ENCODE measurements at regions not wholly inside any gene's neighbourhood (a gene's known extent, or its start where the extent isn't known, plus 50 kb on each side); places are given as distances from the start of the nearest gene placed in this dataset.

DNA sequence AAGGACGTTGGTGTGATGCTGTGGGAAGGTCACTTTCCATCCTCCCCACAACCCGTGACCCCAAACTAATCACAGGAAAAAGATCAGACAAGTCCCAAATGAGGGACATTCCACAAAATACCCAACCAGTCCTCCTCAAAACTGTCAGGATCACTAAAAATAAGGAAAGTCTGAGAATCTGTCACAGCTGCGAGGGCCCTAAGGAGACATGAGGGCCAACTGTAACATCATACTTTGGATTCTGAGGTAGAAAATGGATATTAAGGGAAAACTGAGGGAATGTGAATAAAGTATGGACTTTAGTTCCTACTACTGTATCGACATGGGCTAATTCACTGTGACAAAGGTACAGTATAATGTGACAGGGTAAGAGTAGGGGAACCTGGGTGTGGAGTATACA, 85.1 kb upstream of the FAM20C start:
- no peak for TF ChIP-seq YY1 (IDR thresholded peaks at IDR 0.05; ENCODE audit: low read depth)
- TF ChIP-seq NFIC (IDR thresholded peaks at IDR 0.05) = no peak
- no peak for TF ChIP-seq FOXM1 (IDR thresholded peaks at IDR 0.05; ENCODE audit: borderline replicate concordance, low read depth)
- no peak for TF ChIP-seq TAF1 (IDR thresholded peaks at IDR 0.05; ENCODE audit: low read depth)
- no peak for TF ChIP-seq TEAD4 (IDR thresholded peaks at IDR 0.05)
- no peak for TF ChIP-seq CEBPB (IDR thresholded peaks at IDR 0.05)
- TF ChIP-seq CREB1 (IDR thresholded peaks at IDR 0.05; ENCODE audit: low read depth) = no peak
- TF ChIP-seq ZBTB7A (IDR thresholded peaks at IDR 0.05; ENCODE audit: low read depth) = no peak
- TF ChIP-seq EGR1 (IDR thresholded peaks at IDR 0.05) = no peak
- TF ChIP-seq EP300 (IDR thresholded peaks at IDR 0.05; ENCODE audit: borderline replicate concordance) = no peak
- TF ChIP-seq TCF12 (IDR thresholded peaks at IDR 0.05; ENCODE audit: low read depth) = no peak
- TF ChIP-seq, protein P1, sequence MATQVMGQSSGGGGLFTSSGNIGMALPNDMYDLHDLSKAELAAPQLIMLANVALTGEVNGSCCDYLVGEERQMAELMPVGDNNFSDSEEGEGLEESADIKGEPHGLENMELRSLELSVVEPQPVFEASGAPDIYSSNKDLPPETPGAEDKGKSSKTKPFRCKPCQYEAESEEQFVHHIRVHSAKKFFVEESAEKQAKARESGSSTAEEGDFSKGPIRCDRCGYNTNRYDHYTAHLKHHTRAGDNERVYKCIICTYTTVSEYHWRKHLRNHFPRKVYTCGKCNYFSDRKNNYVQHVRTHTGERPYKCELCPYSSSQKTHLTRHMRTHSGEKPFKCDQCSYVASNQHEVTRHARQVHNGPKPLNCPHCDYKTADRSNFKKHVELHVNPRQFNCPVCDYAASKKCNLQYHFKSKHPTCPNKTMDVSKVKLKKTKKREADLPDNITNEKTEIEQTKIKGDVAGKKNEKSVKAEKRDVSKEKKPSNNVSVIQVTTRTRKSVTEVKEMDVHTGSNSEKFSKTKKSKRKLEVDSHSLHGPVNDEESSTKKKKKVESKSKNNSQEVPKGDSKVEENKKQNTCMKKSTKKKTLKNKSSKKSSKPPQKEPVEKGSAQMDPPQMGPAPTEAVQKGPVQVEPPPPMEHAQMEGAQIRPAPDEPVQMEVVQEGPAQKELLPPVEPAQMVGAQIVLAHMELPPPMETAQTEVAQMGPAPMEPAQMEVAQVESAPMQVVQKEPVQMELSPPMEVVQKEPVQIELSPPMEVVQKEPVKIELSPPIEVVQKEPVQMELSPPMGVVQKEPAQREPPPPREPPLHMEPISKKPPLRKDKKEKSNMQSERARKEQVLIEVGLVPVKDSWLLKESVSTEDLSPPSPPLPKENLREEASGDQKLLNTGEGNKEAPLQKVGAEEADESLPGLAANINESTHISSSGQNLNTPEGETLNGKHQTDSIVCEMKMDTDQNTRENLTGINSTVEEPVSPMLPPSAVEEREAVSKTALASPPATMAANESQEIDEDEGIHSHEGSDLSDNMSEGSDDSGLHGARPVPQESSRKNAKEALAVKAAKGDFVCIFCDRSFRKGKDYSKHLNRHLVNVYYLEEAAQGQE (IDR thresholded peaks at IDR 0.05; ENCODE audit: low read depth) = no peak
- TF ChIP-seq, protein P2, sequence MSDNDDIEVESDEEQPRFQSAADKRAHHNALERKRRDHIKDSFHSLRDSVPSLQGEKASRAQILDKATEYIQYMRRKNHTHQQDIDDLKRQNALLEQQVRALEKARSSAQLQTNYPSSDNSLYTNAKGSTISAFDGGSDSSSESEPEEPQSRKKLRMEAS (IDR thresholded peaks at IDR 0.05) = no peak
- TF ChIP-seq RAD21 (IDR thresholded peaks at IDR 0.05; ENCODE audit: low read depth) = no peak
- TF ChIP-seq, protein P3, sequence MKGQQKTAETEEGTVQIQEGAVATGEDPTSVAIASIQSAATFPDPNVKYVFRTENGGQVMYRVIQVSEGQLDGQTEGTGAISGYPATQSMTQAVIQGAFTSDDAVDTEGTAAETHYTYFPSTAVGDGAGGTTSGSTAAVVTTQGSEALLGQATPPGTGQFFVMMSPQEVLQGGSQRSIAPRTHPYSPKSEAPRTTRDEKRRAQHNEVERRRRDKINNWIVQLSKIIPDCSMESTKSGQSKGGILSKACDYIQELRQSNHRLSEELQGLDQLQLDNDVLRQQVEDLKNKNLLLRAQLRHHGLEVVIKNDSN (IDR thresholded peaks at IDR 0.05) = no peak

DNA sequence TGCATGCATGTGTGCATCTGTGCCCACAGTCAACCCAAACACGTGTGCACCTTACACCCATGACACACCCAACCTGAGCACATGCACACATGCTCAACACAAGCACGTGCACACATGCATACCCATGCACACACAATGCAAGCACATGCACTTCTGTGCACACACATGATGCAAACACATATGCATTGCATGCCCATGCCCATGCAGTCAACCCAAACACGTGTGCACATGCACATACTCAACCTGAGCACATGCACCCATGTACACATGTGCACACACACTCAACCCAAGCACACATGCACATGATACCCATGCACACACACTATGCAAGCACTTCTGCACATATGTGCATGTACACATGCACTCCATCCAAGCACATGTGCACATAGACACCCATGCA, 84.5 kb upstream of the FAM20C start:
- TF ChIP-seq CREB1 (IDR thresholded peaks at IDR 0.05; ENCODE audit: low read depth) (no peak), NFIC (IDR thresholded peaks at IDR 0.05) (no peak)
- TF ChIP-seq, protein P1 (IDR thresholded peaks at IDR 0.05; ENCODE audit: low read depth) = no peak
- TF ChIP-seq, protein P2 (IDR thresholded peaks at IDR 0.05) = no peak

DNA sequence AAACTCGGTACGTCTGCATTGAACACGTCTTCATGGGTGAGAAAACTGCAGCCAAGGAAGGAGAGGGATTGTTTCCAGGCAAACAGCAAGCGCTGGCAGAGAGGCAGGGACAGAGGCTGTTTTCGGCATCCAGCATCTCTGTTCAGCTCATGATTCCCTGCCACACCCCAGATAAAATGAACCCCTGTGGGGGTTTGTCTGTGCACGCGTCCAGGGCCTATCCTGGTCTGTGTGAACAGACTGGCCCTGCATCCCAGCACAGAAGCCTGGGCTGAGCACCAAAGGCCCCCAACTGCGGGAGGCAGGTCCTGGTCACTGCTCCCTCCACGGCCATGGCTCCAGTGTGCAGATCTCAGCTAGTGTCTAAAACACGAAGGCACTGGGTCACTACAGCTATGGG, 83.3 kb upstream of the FAM20C start:
- TF ChIP-seq TAF1 (IDR thresholded peaks at IDR 0.05; ENCODE audit: low read depth) = no peak
- TF ChIP-seq CEBPB (IDR thresholded peaks at IDR 0.05) = no peak
- no peak for TF ChIP-seq TCF12 (IDR thresholded peaks at IDR 0.05; ENCODE audit: low read depth)
- no peak for TF ChIP-seq NFIC (IDR thresholded peaks at IDR 0.05)
- TF ChIP-seq EGR1 (IDR thresholded peaks at IDR 0.05) = no peak
- no peak for TF ChIP-seq CREB1 (IDR thresholded peaks at IDR 0.05; ENCODE audit: low read depth)
- no peak for TF ChIP-seq FOXM1 (IDR thresholded peaks at IDR 0.05; ENCODE audit: borderline replicate concordance, low read depth)
- TF ChIP-seq RAD21 (IDR thresholded peaks at IDR 0.05; ENCODE audit: low read depth) = no peak
- no peak for TF ChIP-seq ZBTB7A (IDR thresholded peaks at IDR 0.05; ENCODE audit: low read depth)

DNA sequence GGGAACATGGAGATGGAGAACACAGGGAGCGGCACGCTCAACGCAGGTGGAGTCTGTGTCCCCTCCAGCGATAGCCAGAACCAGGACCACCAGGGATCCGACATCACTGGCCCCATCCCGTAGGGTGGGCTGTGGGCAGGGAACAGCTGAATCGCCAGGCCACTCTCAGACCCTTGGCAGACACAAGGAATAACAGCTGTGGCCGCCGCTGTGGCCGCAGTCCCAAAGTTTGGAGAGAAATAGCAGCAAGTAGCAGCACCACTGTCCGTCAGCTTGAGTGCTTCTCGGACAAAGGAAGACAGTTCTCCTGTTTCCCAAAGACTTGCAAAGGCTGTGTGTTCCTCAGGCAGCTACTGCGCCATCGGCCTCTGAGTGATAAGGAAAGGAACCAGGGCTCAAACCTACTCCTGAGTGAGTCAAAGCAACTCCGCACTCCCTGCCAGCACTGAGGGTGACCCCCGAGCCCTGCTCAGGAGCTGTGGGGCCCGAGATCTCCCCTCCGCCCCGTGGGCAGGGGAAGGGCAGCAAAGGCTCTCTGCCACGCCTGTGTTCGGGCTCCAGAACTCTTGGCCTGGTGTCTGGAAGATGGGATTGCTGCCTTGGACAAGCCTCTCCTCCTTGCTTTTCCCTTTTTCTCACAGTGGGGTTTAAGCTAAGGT, 82.3 kb upstream of the FAM20C start:
- no peak for TF ChIP-seq TCF12 (IDR thresholded peaks at IDR 0.05; ENCODE audit: low read depth)
- no peak for TF ChIP-seq RAD21 (IDR thresholded peaks at IDR 0.05; ENCODE audit: low read depth)
- TF ChIP-seq, protein P2 (IDR thresholded peaks at IDR 0.05) = no peak
- TF ChIP-seq TAF1 (IDR thresholded peaks at IDR 0.05; ENCODE audit: low read depth) = no peak
- no peak for TF ChIP-seq YY1 (IDR thresholded peaks at IDR 0.05; ENCODE audit: low read depth)

DNA sequence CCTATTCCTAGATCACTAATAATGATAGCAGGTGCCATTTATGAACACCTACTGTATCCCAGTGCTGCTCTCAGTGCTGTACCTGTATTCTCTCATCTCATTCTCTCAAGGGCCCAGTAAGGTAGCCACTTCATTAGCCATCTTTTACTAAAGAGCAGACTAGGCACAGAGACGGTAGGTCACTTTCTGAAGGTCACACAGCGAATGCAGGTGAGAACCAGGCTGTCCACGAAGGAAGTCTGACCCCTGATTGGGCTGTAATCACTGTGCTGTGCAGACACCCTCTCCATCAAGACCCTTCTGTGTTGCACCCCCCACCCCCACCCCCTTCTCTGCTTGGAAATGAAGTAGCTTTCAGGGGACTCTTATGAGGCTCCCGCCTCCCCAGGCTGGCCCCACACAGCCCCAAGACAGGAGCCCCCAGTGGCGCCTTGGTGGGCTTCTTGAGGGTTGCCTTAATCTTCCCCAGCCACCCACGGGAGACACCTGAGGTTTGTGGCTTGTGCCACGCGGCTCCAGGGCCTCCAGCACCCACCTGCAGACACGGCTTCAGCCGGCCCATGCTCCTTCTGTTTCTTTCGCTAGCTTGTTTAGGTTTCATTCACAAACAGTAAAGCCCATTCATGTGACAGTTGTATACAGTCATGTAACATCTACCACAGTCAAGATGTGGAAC, 81.7 kb upstream of the FAM20C start:
- TF ChIP-seq TEAD4 (IDR thresholded peaks at IDR 0.05) (no peak), ZBTB7A (IDR thresholded peaks at IDR 0.05; ENCODE audit: low read depth) (no peak), RAD21 (IDR thresholded peaks at IDR 0.05; ENCODE audit: low read depth) (no peak), FOXM1 (IDR thresholded peaks at IDR 0.05; ENCODE audit: borderline replicate concordance, low read depth) (no peak), TCF12 (IDR thresholded peaks at IDR 0.05; ENCODE audit: low read depth) (no peak), YY1 (IDR thresholded peaks at IDR 0.05; ENCODE audit: low read depth) (no peak), CEBPB (IDR thresholded peaks at IDR 0.05) (no peak)
- TF ChIP-seq, protein P3 (IDR thresholded peaks at IDR 0.05) = no peak

DNA sequence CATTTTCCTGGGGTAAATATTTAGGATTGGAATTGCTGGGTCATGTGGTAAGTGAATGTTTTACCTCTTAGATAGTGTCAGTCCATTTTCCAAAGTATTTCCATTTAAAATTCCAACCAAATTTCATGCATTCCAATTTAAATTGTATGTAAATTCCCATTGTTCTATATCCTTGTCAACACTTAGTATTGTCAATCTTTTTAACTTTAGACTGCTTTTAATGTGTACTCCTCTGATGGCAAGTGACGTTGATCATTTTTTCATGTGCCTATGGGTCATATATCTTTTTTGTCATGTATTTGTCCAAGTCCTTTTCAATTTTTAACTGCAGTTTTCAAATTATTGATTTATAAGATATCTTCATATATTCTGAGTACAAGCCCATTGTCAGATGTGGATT, 80.8 kb upstream of the FAM20C start:
- TF ChIP-seq FOXM1 (IDR thresholded peaks at IDR 0.05; ENCODE audit: borderline replicate concordance, low read depth) (no peak), CEBPB (IDR thresholded peaks at IDR 0.05) (no peak), EGR1 (IDR thresholded peaks at IDR 0.05) (no peak), EP300 (IDR thresholded peaks at IDR 0.05; ENCODE audit: borderline replicate concordance) (no peak), RAD21 (IDR thresholded peaks at IDR 0.05; ENCODE audit: low read depth) (no peak), TEAD4 (IDR thresholded peaks at IDR 0.05) (no peak), ZBTB7A (IDR thresholded peaks at IDR 0.05; ENCODE audit: low read depth) (no peak), CREB1 (IDR thresholded peaks at IDR 0.05; ENCODE audit: low read depth) (no peak), YY1 (IDR thresholded peaks at IDR 0.05; ENCODE audit: low read depth) (no peak), TAF1 (IDR thresholded peaks at IDR 0.05; ENCODE audit: low read depth) (no peak), NFIC (IDR thresholded peaks at IDR 0.05) (no peak), TCF12 (IDR thresholded peaks at IDR 0.05; ENCODE audit: low read depth) (no peak)
- TF ChIP-seq, protein P1 (IDR thresholded peaks at IDR 0.05; ENCODE audit: low read depth) = no peak
- TF ChIP-seq, protein P3 (IDR thresholded peaks at IDR 0.05) = no peak
- TF ChIP-seq, protein P2 (IDR thresholded peaks at IDR 0.05) = no peak
